Motor neuron (in vitro differentiated cells): ENCODE measurements at regions not wholly inside any gene's neighbourhood (a gene's known extent, or its start where the extent isn't known, plus 50 kb on each side); places are given as distances from the start of the nearest gene placed in this dataset.
"Not testable (repeated sequence)": the region's sequence is repeated elsewhere in the genome, so short reads cannot be mapped to it uniquely, and the experiment has no call there.

ENCODE experiments used
- ATAC-seq, 8 experiments: fragments of 200-7000 bp; cut with Tn5 transposase; replicated peaks in 6 of 8; 2 replicates each; pipeline ENCODE4 v1.8.0; 2021; ENCODE audit warnings: mild to moderate bottlenecking in 8 of 8, moderate library complexity in 8 of 8
- H3K27ac ChIP-seq, 2 donors: fragments of 250-450 bp; sonication (Bioruptor Pico); 2 replicates each; pipeline ENCODE4 v1.9.0; 2021; ENCODE audit warnings: antibody characterized with exemption in 2 of 2, mild to moderate bottlenecking in 2 of 2, moderate library complexity in 1 of 2
- H3K4me1 ChIP-seq, 2 donors: fragments of 250-450 bp; sonication (Bioruptor Pico); replicated peaks in 1 of 2; 2 replicates each; pipeline ENCODE4 v1.6.1; 2021; ENCODE audit warnings: antibody characterized with exemption in 2 of 2, mild to moderate bottlenecking in 2 of 2, moderate library complexity in 1 of 2
- H3K4me3 ChIP-seq, 5 donors: fragments of 250-450 bp; sonication (Bioruptor Pico); 2 replicates each; pipeline ENCODE4 v1.9.0; 2021; ENCODE audit warnings: antibody characterized with exemption in 5 of 5, mild to moderate bottlenecking in 5 of 5, moderate library complexity in 4 of 5
- WGBS, 10 experiments: fragments of 450-650 bp; shearing (Covaris generic); methylation state at CpG; one replicate each; pipeline ENCODE4 v1.0.0; 2022; 5-methylcytosine and 5-hydroxymethylcytosine counted together
- in situ Hi-C, 9 experiments: fragments of 400-800 bp; cut with MboI; loops; one replicate each; pipeline ENCODE4 v1.15.0; 2021; ENCODE audit warnings: low sequenced_read_pairs in 9 of 9, low pct_unique_long_range_greater_than_20kb in 2 of 9; ENCODE audit not compliant: unreplicated experiment in 9 of 9

GRCh38 chr7:136274636-136275345 is 297.6 kb upstream of the MTPN start:
- Histone ChIP-seq H3K27ac (no peak overlapping the region), H3K4me1 (peaks cover 0 to 10% of the 10 kb centered on the region in 2 donors), H3K4me3 (no peak overlapping the region)
- ATAC-seq: no peak
- 0 to 88% methylated on average over 1 of the region's 1 CpG; no CpG with 5 or more reads in 8 of the 10 experiments for WGBS, 10 experiments
- in situ Hi-C loops: no loop called here

- ATAC-seq: no peak
- 0 to 100% (median 74%) methylated on average over 1 to 2 of the region's 2 CpGs; no CpG with 5 or more reads in 3 of the 10 experiments for WGBS, 10 experiments
- H3K4me1 ChIP-seq: peaks cover 0 to 10% of the 10 kb centered on the region in 2 donors
- no peak overlapping the region for H3K27ac ChIP-seq
- in situ Hi-C loops: no loop called here
- H3K4me3 ChIP-seq: no peak overlapping the region
Observed at GRCh38 chr7:136272934-136273333, 295.8 kb upstream of the MTPN start.

- no peak overlapping the region for H3K4me3 ChIP-seq
- WGBS, 10 experiments: 0 to 100% (median 83%) methylated on average over 1 to 2 of the region's 2 CpGs; no CpG with 5 or more reads in 1 of the 10 experiments
- no peak overlapping the region for H3K27ac ChIP-seq
- peaks cover 0 to 10% of the 10 kb centered on the region in 2 donors for H3K4me1 ChIP-seq
- in situ Hi-C loops: no loop called here
- no peak for ATAC-seq
Observed at GRCh38 chr7:136267822-136268221, 290.7 kb upstream of the MTPN start.

- peaks cover 0 to 10% of the 10 kb centered on the region in 2 donors for H3K4me1 ChIP-seq
- no peak for ATAC-seq
- H3K27ac ChIP-seq: no peak overlapping the region
- in situ Hi-C loops: no loop called here
- H3K4me3 ChIP-seq: no peak overlapping the region
Observed at GRCh38 chr7:136266457-136266856, 289.3 kb upstream of the MTPN start.

- H3K4me3 ChIP-seq, H3K27ac ChIP-seq, H3K4me1 ChIP-seq, in situ Hi-C loops, ATAC-seq: not testable (repeated sequence)
- WGBS, 10 experiments: 2 to 83% (median 45%) methylated on average over 1 to 5 of the region's 5 CpGs; no CpG with 5 or more reads in 1 of the 10 experiments
Observed at GRCh38 chr7:136264304-136264703, 287.1 kb upstream of the MTPN start.

- H3K27ac ChIP-seq, H3K4me3 ChIP-seq, ATAC-seq, H3K4me1 ChIP-seq, in situ Hi-C loops: not testable (repeated sequence)
- WGBS, 10 experiments: 0 to 100% (median 48%) methylated on average over 1 to 4 of the region's 4 CpGs; no CpG with 5 or more reads in 1 of the 10 experiments
Observed at GRCh38 chr7:136263112-136263860, 286.1 kb upstream of the MTPN start.

- 27 to 100% (median 80%) methylated on average over 1 to 3 of the region's 3 CpGs; no CpG with 5 or more reads in 5 of the 10 experiments for WGBS, 10 experiments
- H3K4me3 ChIP-seq, H3K4me1 ChIP-seq, in situ Hi-C loops, ATAC-seq, H3K27ac ChIP-seq: not testable (repeated sequence)
Observed at GRCh38 chr7:136260591-136260990, 283.4 kb upstream of the MTPN start.

- no peak for ATAC-seq
- WGBS, 10 experiments: 4 to 94% (median 77%) methylated on average over 2 to 4 of the region's 4 CpGs
- H3K4me3 ChIP-seq: no peak overlapping the region
- no peak overlapping the region for H3K27ac ChIP-seq
- H3K4me1 ChIP-seq: no peaks in the 10 kb centered on the region
- in situ Hi-C loops: no loop called here
Observed at GRCh38 chr7:136259074-136259473, 281.9 kb upstream of the MTPN start.

- no peak for ATAC-seq
- in situ Hi-C loops: no loop called here
- Histone ChIP-seq H3K27ac (no peak overlapping the region), H3K4me1 (no peaks in the 10 kb centered on the region), H3K4me3 (no peak overlapping the region)
- 0 to 100% (median 70%) methylated on average over 1 to 3 of the region's 3 CpGs; no CpG with 5 or more reads in 3 of the 10 experiments for WGBS, 10 experiments
Observed at GRCh38 chr7:136256491-136256890, 279.3 kb upstream of the MTPN start.

- Histone ChIP-seq H3K27ac (no peak overlapping the region), H3K4me1 (no peaks in the 10 kb centered on the region), H3K4me3 (no peak overlapping the region)
- no peak for ATAC-seq
- in situ Hi-C loops: no loop called here
- WGBS, 10 experiments: 0 to 93% (median 54%) methylated on average over 1 to 6 of the region's 6 CpGs
Observed at GRCh38 chr7:136254148-136254547, 277.0 kb upstream of the MTPN start.

GRCh38 chr7:136251826-136252225 is 274.7 kb upstream of the MTPN start:
- no peak overlapping the region for H3K27ac ChIP-seq
- 0 to 100% (median 58%) methylated on average over 1 to 3 of the region's 3 CpGs; no CpG with 5 or more reads in 2 of the 10 experiments for whole genome bisulfite sequencing, 10 experiments
- in situ Hi-C loops: no loop called here
- ATAC-seq: no peak
- no peak overlapping the region for H3K4me3 ChIP-seq
- H3K4me1 ChIP-seq: no peaks in the 10 kb centered on the region

GRCh38 chr7:136247211-136247610 is 270.1 kb upstream of the MTPN start:
- Histone ChIP-seq H3K27ac (no peak overlapping the region), H3K4me3 (no peak overlapping the region), H3K4me1 (no peaks in the 10 kb centered on the region)
- 0 to 100% (median 73%) methylated on average over 1 of the region's 1 CpG; no CpG with 5 or more reads in 2 of the 10 experiments for WGBS, 10 experiments
- in situ Hi-C loops: no loop called here
- no peak for ATAC-seq

GRCh38 chr7:136245327-136246004 is 268.3 kb upstream of the MTPN start:
- 0 to 100% (median 74%) methylated on average over 1 to 3 of the region's 3 CpGs for WGBS, 10 experiments
- Histone ChIP-seq H3K4me1 (no peaks in the 10 kb centered on the region), H3K27ac (no peak overlapping the region), H3K4me3 (no peak overlapping the region)
- ATAC-seq: no peak
- in situ Hi-C loops: no loop called here
